Smooth muscle cell of the brain vasculature (primary cell): ENCODE measurements at regions not wholly inside any gene's neighbourhood (a gene's known extent, or its start where the extent isn't known, plus 50 kb on each side); places are given as distances from the start of the nearest gene placed in this dataset.

Experiments
- DNase-seq: peaks from one replicate; pipeline ENCODE4 v3.0.0-alpha.2; 2012; ENCODE audit warnings: low read depth, low spot score

- no peak for DNase-seq
Measured at GRCh38 chr1:228920831-228921230, 185.6 kb downstream of the RHOU start.

GRCh38 chr1:228921481-228921880 lies 186.2 kb downstream of the RHOU start:
- DNase-seq, result no peak

GRCh38 chr1:228922722-228923376 lies 187.6 kb downstream of the RHOU start:
- DNase-seq, result no peak

GRCh38 chr1:228923973-228924686 lies 188.9 kb downstream of the RHOU start:
- no peak for DNase-seq

DNA sequence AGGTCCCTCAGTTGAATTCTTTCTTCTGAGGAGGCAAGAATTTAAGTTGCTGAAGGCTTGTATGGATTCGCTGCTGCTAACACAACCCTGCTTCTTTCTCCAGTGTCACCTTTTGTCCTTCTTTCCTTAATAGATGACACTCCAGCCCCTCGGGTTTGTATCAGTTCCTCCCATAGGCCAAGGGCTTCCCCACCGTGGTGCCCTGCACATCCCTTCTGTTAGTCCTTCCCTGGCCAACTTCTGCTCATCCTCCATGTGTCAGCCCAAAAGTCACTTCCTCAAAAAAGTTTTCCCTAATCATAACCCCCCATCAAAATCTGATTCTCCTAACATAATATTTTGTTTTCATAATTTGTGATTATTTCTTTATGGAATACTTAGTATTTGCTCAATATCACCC lies 190.4 kb downstream of the RHOU start:
- DNase-seq, result no peak

- no peak for DNase-seq
Measured at GRCh38 chr1:228927421-228927820, 192.1 kb downstream of the RHOU start.

- no peak for DNase-seq
Measured at GRCh38 chr1:228927946-228928898, 192.9 kb downstream of the RHOU start.

- DNase-seq, result no peak
Measured at GRCh38 chr1:228929476-228930027, 194.3 kb downstream of the RHOU start.

- DNase-seq, result no peak
Measured at GRCh38 chr1:228930479-228930957, 195.2 kb downstream of the RHOU start.

- no peak for DNase-seq
Measured at GRCh38 chr1:228933753-228934152, 198.5 kb downstream of the RHOU start.

DNA sequence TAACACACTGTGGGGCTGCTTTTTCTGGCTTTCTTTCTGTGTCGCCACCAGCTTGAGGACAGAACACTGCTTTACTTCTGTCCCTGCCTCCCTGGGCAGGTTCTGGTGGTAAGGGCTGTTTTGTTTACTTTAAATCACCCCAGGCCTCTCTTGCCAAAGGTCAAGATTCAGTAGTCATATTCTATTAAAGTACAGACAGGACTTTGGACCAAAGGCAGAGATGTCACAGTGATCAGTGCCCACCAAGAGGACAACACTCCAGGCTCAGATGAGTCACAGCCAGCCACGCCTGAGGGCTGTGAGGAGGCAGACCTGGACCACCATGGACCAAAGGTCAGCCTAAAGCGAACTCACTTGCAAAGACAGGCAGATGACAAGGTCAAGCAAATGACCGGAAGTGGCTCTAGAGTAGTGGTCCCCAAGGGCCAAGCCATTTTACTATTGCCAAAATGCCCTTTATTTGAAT lies 200.0 kb downstream of the RHOU start:
- no peak for DNase-seq

DNA sequence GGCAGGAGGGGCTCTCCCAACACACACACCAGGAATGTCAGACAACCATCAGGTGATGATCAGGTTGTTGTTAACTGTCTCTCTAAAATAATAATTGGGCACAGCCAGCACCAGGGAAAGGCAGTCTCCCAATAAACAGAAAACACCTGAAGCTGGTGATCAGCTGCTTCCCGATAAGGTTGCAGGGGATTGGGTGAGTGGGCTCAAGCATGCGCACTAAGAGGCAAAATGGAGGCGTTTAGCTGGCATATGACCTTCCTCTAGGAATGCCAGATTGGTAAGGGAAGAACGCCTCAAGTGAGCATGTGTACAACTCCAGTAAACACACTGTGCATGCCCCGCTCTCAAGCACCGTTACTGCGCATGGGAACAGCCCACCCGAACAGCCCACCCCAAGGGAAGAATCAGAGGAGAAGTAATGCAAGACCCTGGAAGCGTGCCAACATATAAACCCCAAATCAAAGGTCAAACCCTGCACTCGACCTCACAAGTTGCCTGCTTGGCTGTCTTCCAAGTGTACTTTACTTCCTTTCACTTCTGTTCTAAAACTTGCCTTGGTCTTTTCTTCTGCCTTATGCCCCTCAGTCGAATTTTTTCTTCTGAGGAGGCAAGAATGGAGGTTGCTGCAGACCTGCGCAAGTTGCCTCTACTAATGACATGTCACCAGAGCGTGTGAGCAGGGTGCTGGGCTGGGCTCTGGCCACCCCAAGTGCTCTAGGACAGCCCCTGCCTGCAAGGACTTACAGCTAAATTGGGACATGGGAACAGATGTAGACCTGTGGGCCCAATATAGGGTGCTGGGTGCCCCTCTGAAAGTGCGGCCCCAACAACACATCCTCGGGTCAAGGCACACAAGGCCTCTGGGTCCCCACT lies 200.8 kb downstream of the RHOU start:
- DNase-seq, result no peak

DNA sequence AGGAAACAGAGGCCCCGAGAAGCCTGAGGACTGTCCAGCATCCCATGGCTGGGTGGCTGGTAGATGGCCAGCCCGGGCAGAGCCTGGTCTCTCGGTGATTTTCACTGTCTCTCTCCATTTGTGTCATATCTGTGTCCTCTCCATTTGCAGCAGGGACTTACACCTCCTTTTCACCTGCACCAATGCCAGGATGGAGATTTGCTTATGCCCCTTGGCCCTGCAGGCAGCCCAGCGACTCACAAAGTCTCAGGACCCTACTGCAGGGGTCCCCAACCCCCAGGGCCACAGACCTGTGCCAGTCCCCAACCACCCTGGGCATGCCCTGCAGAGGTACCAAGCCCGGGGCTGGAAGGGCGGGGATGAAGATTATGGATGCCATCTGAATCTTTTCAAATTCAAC lies 201.6 kb downstream of the RHOU start:
- DNase-seq, result no peak

DNA sequence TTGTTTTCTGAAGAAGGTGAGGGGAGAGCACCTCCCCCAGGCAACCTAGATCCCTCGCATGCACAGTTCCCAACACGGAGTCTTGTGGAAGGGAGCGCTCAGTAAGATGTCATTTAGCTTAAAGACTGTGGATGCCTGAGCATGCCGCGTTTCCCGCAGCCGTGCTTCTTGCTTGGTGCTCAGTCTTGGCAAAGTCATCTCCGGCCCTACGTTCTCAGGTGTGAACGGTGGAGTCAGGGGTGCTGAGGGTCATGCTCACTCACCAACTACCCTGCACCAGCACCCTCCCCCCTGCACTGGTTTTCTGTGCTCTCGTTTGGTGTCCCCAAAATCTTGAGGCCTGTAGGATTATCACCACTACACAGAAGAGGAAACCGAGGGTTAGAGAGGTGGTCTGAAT lies 202.1 kb downstream of the RHOU start:
- DNase-seq, result no peak

GRCh38 chr1:228937851-228938536 lies 202.7 kb downstream of the RHOU start:
- DNase-seq, result peak; percentile 26

- no peak for DNase-seq
Measured at GRCh38 chr1:228938537-228938901, 203.2 kb downstream of the RHOU start.

GRCh38 chr1:228939001-228939691 lies 203.9 kb downstream of the RHOU start:
- DNase-seq, result no peak

DNA sequence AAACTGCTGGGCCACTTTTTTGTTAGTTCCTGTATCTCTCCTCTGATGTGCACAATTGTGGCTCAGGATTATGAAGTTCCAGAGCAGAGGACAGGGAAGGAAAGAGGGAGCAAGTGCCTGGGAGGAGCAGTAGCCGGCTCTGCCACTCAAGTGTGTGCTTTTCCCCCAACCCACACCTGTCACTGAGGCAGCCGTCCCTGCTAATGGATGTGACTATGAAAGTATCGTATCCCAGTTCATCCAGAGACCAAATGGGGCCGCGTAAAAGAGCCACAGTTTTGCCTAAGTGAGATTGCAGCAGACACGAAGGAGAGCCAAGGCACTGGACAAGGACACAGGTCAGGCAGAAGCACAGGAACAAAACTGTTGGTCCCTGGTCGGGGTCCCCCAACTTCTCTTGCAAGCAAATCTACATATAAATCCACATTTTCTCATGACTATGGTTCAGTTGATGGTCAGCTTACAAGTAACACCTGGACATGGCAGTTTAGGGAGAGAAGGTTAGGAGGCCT lies 204.7 kb downstream of the RHOU start:
- no peak for DNase-seq

DNA sequence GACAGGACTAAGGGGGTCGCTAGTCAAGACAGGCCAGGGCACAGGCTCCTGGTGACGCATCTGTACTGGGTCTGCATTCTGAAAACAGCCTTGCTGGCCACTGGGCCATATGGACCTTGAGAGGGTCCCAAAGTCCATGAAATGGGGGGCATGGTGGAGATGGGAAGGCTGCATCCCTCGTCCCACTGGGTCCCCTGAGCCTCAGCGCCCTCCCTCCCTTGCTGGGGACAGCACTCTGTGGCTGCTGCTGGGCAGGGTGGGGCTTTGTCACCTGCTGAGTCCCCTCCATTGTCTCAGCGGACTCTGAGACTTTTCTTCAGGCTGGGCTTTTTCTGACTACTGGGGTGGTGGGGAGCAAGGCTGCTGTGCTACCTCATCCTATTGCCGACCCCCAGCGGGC lies 205.2 kb downstream of the RHOU start:
- DNase-seq, result no peak
